ENCODE measurements at regions not wholly inside any gene's neighbourhood (a gene's known extent, or its start where the extent isn't known, plus 50 kb on each side); places are given as distances from the start of the nearest gene placed in this dataset.

DNA sequence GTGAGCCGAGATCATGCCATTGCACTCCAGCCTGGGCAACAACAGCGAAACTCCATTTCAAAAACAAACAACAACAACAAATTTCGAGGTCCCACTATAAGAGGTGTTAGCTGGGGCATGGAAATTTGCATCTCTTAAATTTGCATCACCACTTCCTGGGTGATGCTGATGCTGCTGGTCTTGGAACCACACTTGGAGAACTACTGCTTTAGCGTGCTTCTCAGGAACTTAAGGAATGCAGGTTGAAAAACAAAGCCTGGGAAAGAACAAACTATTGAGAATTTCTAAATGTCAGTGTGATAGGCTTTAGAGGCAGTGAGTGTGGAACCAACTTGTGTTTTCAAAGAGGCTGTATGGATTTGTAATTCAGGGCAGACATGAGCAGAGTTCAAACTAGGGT, 858.4 kb upstream of the ARPP21 start:
- Histone ChIP-seq H3K36me3 (ENCODE audit: control insufficient read depth in 2 of 2, extremely low read depth in 1 of 2, insufficient read depth in 2 of 2, low read length in 2 of 2) (no peaks in the 10 kb centered on the region), H3K9me1 (ENCODE audit: control insufficient read depth, extremely low read depth, insufficient read depth, low read length) (no peaks in the 10 kb centered on the region), H3K4me1 (ENCODE audit: control insufficient read depth, extremely low read depth, insufficient read depth, low read length) (no peaks in the 10 kb centered on the region), H3K79me2 (ENCODE audit: control insufficient read depth, insufficient read depth, low read length) (no peaks in the 10 kb centered on the region), H4K20me1 (ENCODE audit: control insufficient read depth, extremely low read depth, insufficient read depth, low read length) (no peaks in the 10 kb centered on the region), H3K27ac (ENCODE audit: control insufficient read depth, insufficient read depth, low read length) (no peak overlapping the region), H3K9ac (ENCODE audit: control insufficient read depth, extremely low read depth, insufficient read depth, low read length) (no peak overlapping the region), H3K9me3 (ENCODE audit: control insufficient read depth, low read depth, low read length) (no peaks in the 10 kb centered on the region), H2AFZ (ENCODE audit: control insufficient read depth, low read length) (no peak overlapping the region), H3K27me3 (ENCODE audit: control insufficient read depth, extremely low read depth, insufficient read depth, low read length) (no peaks in the 10 kb centered on the region), H3K4me2 (ENCODE audit: control insufficient read depth, extremely low read depth, insufficient read depth, low read depth, low read length) (no peak overlapping the region), H3K4me3 (ENCODE audit: control insufficient read depth in 2 of 3, extremely low read depth in 1 of 3, insufficient read depth in 2 of 3, low read depth in 1 of 3, low read length in 3 of 3) (no peak overlapping the region)
- dilution Hi-C loops (cut with MboI; ENCODE audit: extremely low pct_ligation_motif_present, low sequenced_read_pairs), result no loop called here
- FAIRE-seq (no peak), DNase-seq (ENCODE audit: low read depth, low spot score) (no peak)
- TF ChIP-seq EZH2 (IDR thresholded peaks at IDR 0.05; ENCODE audit: low read length), result no peak

DNA sequence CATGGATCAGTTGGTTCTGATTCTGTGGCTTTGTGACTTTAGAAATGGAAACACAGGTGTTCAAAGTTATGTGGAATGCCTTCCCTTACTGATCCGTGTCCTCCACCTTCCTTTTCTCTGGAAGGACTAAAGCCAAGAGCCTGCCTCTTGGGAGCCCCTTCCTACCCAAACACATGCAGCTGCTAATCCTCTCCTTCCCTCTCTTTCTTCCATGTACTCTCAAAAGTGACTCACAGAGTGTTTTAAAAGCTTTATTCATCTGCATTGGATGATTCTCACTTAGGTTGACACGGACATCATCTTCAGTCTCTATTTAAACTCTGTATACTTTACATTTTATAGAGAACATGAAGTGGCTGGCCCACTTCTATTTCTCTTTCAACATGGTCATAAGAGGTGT, 856.5 kb upstream of the ARPP21 start:
- H3K27me3 ChIP-seq (ENCODE audit: control insufficient read depth, extremely low read depth, insufficient read depth, low read length), result no peaks in the 10 kb centered on the region
- FAIRE-seq (no peak), DNase-seq (ENCODE audit: low read depth, low spot score) (no peak)

More for the DNA sequence above, 856.5 kb upstream of the ARPP21 start:
- Histone ChIP-seq H3K9ac (ENCODE audit: control insufficient read depth, extremely low read depth, insufficient read depth, low read length) (no peak overlapping the region), H3K4me2 (ENCODE audit: control insufficient read depth, extremely low read depth, insufficient read depth, low read depth, low read length) (no peak overlapping the region), H2AFZ (ENCODE audit: control insufficient read depth, low read length) (no peak overlapping the region), H3K9me1 (ENCODE audit: control insufficient read depth, extremely low read depth, insufficient read depth, low read length) (no peaks in the 10 kb centered on the region), H3K79me2 (ENCODE audit: control insufficient read depth, insufficient read depth, low read length) (no peaks in the 10 kb centered on the region), H3K27ac (ENCODE audit: control insufficient read depth, insufficient read depth, low read length) (no peak overlapping the region), H3K9me3 (ENCODE audit: control insufficient read depth, low read depth, low read length) (no peaks in the 10 kb centered on the region), H3K4me1 (ENCODE audit: control insufficient read depth, extremely low read depth, insufficient read depth, low read length) (no peaks in the 10 kb centered on the region), H4K20me1 (ENCODE audit: control insufficient read depth, extremely low read depth, insufficient read depth, low read length) (no peaks in the 10 kb centered on the region), H3K36me3 (ENCODE audit: control insufficient read depth in 2 of 2, extremely low read depth in 1 of 2, insufficient read depth in 2 of 2, low read length in 2 of 2) (no peaks in the 10 kb centered on the region), H3K4me3 (ENCODE audit: control insufficient read depth in 2 of 3, extremely low read depth in 1 of 3, insufficient read depth in 2 of 3, low read depth in 1 of 3, low read length in 3 of 3) (no peak overlapping the region)
- dilution Hi-C loops (cut with MboI; ENCODE audit: extremely low pct_ligation_motif_present, low sequenced_read_pairs), result no loop called here
- TF ChIP-seq CTCF (optimal IDR thresholded peaks at IDR 0.05 in 1 of 3, IDR thresholded peaks at IDR 0.05 in 1 of 3, conservative IDR thresholded peaks at IDR 0.05 in 1 of 3; ENCODE audit: extremely low read depth in 1 of 3, insufficient read depth in 2 of 3, low read length in 3 of 3) (no peak), EZH2 (IDR thresholded peaks at IDR 0.05; ENCODE audit: low read length) (no peak)

Data from keratinocyte (primary cell).